GM04504 (cell line): ENCODE measurements at regions not wholly inside any gene's neighbourhood (a gene's known extent, or its start where the extent isn't known, plus 50 kb on each side); places are given as distances from the start of the nearest gene placed in this dataset.
"Not testable (repeated sequence)": the region's sequence is repeated elsewhere in the genome, so short reads cannot be mapped to it uniquely, and the experiment has no call there.

ENCODE experiments used
- DNase-seq: peaks from one replicate; pipeline ENCODE4 v3.0.0-alpha.2; 2012; ENCODE audit warnings: low read depth

DNA sequence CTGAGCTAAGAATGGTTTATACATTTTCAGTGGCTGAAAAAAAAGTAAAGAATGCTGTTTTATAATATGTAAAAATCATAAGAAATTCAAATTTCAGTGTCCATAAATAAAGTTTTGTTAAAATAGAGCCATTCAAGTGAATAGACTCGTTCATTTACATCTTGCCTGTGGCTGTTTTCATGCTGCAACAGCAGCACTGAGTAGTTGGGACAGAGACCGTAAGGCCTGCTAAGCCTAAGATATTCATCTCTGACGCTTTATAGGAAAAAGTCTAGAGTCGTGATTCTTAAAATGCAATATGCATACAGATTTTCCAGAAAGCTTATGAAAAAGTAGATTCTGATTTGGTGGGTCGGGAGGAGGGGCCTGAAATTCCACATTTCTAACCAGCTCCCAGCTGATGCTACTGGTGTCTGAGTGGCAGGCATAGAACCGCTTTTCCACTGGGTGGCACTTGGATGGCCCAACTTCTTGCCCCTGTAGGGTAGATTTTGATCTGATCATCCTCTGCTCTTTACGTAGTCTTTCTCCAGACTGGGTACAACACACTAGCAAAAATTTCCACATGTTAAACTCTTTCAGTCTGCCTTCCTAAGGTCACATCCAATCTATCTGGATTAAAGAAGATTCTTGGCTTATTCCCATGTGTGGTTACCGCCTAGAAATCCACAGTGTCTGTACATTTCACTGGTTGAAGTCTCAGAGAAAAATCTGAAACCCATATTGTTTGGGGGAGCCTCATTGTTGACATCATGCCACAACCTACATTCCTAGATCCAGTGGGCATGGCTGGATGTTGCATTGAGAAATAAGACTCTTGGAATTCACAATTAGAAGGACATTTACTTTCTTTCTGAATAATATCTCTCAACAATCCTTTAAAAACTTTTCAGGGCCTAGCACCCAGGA lies 151.2 kb downstream of the C12orf75 start:
- DNase-seq, result no peak

DNA sequence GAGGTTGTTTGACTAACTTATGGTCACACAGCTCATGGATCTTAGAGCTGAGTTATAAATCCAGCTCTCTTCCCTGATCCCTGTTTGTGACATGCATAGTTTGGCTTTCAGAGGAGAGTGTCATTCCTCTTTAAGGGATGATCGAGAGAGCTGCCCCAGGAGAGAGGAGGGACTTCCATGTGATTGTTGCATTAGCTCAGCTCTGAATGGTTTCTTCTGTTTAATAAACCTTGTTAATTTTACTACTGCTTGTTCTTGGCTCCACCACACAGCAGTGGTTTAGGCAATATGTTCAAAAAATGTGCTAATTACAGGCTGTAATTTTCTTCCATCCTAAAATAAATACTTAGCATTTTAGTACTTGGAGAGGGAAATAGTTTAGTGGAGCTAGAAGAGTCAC lies 152.5 kb downstream of the C12orf75 start:
- no peak for DNase-seq

DNA sequence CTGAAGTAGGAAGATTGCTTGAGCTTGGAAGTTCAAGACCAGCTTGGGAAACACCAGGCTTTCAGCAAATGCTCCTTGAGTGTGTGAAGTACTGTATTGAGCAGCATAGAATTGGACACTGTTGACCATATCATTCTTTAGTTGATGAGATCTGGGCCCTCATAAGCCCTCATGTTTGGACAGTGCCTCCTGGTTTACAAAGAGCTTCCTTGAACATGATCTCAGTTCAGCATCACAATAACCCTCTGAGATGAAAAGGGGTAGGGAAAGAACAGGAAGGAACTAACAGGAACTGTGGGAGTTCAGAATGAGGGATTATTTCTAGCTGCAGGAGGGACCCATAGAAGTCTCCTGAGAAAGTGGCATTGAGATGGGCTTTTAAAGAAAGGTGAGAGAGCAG lies 153.2 kb downstream of the C12orf75 start:
- DNase-seq, result no peak

GRCh38 chr12:105485321-105485910 lies 154.9 kb downstream of the C12orf75 start:
- DNase-seq, result no peak

GRCh38 chr12:105485921-105486320 lies 155.4 kb downstream of the C12orf75 start:
- no peak for DNase-seq

GRCh38 chr12:105487963-105488362 lies 157.5 kb downstream of the C12orf75 start:
- DNase-seq, result no peak

GRCh38 chr12:105492591-105493545 lies 162.4 kb downstream of the C12orf75 start:
- DNase-seq, result peak; percentile 16

DNA sequence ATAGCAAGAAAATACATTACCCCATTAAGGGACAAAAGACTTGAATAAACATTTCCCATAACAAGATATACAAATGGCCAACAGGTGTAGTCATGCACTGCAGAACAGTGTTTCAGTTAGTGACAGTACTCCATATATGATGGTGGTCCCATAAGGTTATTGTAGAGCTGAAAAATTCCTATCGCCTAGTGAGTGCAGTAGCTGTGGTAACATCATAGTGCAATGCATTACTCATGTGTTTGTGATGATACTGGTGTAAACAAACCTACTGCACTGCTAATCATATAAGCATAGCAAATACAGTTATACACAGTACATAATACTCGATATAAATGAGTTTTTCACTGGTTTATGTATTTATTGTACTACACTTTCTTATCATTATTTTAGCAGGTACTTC lies 168.7 kb downstream of the C12orf75 start:
- no peak for DNase-seq

DNA sequence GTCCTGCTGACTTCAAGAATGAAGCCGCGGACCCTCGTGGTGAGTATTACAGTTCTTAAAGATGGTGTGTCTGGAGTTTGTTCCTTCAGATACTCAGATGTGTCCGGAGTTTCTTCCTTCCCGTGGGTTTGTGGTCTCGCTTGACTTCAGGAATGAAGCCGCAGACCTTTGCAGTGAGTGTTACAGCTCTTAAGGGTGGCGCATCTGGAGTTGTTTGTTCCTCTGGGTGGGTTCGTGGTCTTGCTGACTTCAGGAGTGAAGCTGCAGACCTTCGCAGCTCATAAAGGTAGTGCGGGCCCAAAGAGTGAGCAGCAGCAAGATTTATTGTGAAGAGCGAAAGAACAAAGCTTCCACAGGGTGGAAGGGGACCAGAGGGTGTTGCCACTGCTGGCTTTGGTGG lies 170.2 kb downstream of the C12orf75 start:
- DNase-seq, result not testable (repeated sequence)

- DNase-seq, result no peak
Observed at GRCh38 chr12:105502426-105502930, 172.0 kb downstream of the C12orf75 start.

GRCh38 chr12:105503619-105504018 lies 173.1 kb downstream of the C12orf75 start:
- no peak for DNase-seq

DNA sequence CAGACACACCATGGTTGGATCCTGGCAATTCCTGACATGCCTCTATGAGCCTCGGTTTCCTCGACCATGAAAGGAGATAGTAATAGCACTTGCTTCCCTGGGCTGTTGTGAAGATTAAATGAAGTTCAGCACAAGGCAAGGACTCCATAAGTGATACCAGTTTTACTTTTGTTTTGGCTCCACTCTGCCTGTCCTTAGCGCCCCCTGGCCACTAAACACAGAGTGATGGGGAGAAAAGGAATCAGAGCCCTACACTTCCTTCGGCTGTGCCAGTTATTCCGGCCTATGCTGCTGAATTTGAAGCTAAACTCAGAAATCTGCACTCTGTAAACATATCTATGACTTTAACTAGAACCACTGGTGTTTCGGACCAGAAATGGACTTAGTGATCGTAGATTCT lies 173.8 kb downstream of the C12orf75 start:
- DNase-seq, result no peak

DNA sequence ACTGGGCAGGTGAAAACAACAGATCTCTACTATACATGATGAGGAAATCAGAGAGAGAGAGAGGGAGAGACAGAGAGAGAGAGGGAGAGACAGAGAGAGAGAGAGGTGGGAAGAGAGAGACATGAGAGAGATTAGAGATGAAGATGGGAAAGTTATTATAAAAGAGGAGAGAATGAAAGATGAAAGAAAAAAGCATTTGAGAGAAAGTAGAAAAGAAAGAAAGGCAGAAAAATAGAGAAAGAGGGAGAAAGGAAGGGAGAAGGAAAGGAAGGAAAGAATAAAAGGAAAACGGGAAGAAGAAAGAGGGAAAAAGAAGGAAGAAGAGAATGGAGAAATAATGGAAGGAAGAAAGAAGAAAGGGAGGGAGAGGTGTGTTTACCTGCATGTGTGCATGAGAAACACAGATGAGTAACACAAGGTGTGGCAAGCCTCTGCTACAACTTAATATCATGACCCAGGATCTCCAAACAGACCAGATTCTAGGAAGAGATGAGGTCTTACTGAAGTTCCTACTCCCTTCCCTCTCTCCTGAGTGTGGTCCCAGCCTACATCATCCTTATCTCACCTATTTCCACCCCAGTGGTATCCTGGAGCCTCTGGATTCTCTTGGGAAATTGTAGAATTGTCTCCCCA lies 176.3 kb downstream of the C12orf75 start:
- no peak for DNase-seq

- DNase-seq, result no peak
Observed at GRCh38 chr12:105507311-105508038, 177.0 kb downstream of the C12orf75 start.

DNA sequence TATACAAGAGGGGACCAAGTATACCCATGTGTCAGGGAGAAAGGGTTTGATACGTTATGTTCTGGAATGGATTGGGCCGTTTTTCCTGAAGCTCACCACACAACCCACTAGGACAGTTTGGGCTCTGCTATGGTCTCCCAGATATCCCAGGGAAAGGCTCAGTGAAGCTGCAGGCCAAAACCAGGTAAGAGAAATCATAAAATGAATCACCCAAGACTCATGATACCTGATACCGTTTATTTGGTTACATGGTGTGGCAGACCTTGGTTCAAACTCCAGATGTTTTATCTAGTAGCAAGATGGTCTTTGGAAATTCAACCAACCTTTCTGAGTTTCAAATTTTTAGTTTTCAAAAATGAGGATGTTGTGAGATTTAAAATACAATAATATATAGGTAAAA lies 177.6 kb downstream of the C12orf75 start:
- DNase-seq, result no peak

DNA sequence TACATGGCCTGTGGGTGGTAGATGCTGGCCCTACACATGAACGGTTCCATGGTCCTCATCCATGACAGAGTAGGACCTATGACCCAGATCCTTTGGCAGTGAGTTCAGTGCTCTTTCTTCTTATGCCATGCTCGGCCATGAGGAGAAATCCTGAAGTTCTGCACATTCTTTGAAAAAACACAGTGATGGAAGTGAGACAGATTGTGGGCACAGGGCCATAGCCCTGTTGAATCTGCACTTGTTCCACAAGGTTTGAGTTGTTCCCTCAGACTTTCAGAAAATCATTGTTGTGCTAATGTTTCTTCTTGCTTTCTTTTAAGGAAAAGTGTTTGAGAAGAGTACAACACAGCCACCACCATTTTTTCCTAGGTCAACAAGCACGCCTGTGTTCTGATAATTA lies 180.0 kb downstream of the C12orf75 start:
- DNase-seq, result no peak

DNA sequence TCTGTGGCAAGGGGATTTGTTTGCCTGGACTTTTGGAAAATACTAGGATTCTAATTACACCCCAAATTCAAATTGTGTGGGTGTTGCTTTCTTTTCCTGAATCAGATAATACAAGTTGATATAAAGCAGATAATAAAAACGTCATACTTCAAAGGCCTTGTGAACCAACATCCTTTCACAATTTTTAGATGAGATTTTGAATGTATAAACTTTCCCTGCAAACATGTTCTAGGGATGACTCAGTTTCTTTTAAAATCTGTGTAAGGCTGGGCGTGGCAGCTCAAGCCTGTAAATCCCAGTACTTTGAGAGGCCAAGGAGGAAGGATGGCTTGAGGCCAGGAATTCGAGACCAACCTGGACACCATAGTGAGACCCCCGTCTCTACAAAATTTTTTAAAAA lies 182.4 kb downstream of the C12orf75 start:
- DNase-seq, result not testable (repeated sequence)

DNA sequence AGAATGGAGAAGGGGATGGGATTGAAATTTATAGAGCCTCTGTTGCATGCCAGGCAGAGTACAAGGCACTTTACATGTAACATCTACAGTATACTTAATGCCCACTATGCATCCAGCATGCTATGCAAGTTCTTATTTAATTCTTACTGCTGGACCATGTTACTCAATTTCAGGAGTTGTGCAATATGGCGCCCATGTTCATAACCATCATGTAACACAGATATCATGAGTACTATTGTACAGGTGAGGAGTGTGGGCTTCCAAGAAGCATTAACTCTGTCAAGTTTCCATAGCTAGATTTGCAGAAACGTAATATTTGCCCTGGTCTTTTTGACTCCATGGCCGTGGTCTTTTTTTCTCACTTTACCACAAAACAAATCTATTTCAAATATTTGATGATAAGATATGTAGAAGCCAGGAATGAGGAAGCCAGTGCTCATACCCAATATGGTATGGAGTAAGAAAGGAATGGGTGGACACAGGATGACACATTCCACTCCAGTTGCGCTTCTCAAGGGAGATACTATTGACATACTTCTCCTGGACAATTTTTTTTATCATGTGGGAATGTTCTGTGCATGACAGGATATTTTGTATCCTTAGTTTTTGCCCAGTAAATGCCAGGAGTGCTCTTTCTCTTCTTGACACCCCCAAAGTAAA lies 191.8 kb downstream of the C12orf75 start:
- DNase-seq, result no peak

GRCh38 chr12:105523164-105524057 lies 192.9 kb downstream of the C12orf75 start:
- DNase-seq, result peak; percentile 86
